IPS-18a (cell line): ENCODE measurements at regions not wholly inside any gene's neighbourhood (a gene's known extent, or its start where the extent isn't known, plus 50 kb on each side); places are given as distances from the start of the nearest gene placed in this dataset.

ENCODE experiments used
- H3K27ac ChIP-seq: one replicate; pipeline ENCODE4 v1.5.1; 2013; ENCODE audit warnings: low read length
- H3K27me3 ChIP-seq: one replicate; pipeline ENCODE4 v1.6.1; 2013; ENCODE audit warnings: mild to moderate bottlenecking, low read length; ENCODE audit not compliant: control insufficient read depth, insufficient read depth
- H3K36me3 ChIP-seq: one replicate; pipeline ENCODE4 v1.6.1; 2013; ENCODE audit warnings: low read depth, low read length; ENCODE audit not compliant: control insufficient read depth
- H3K4me1 ChIP-seq: one replicate; pipeline ENCODE4 v1.6.1; 2013; ENCODE audit warnings: low read depth, low read length; ENCODE audit not compliant: control insufficient read depth
- H3K4me3 ChIP-seq: one replicate; pipeline ENCODE4 v1.5.1; 2013; ENCODE audit warnings: low read length
- H3K9ac ChIP-seq: one replicate; pipeline ENCODE4 v1.6.1; 2013; ENCODE audit warnings: mild to moderate bottlenecking, low read length, moderate library complexity
- H3K9me3 ChIP-seq: one replicate; pipeline ENCODE4 v1.6.1; 2013; ENCODE audit warnings: low read depth, low read length; ENCODE audit not compliant: control insufficient read depth

DNA sequence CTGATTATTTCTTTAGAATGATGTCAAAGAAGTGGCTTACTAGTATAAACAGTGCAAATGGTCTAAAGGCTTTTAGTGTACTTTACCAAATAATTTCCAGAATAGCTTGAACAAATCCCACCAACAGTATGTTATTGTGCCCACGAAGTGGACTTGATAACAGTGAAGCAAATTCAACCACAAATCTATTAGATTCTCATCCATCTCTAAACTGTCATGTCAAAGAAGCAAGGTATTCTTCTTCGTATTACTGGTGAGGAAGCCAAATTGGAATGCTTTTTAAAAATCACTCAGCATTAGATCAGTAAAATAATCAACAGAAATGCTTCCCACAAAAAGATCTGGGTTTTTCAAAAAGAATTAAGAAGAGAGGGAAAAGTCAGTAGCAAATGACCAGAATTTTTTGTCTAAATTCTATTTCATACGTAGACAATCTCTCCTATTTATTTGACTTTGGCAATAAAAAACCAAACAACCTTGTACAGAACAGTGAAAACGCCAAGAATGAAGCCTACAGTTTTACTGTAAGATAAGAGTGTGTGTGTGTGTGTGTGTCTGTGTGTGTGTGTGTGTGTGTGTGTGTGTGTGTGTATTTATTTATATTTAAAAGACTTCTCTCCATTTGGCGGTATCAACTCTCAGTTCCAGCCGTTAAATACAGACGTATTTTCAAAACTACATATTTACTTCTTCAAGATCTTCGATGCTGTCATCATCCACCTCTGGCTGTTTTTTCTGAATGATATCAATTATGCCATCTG is 114.6 kb downstream of the CYB561 start:
- H3K36me3 ChIP-seq, result no peaks in the 10 kb centered on the region
- no peak overlapping the region for H3K9ac ChIP-seq
- no peak overlapping the region for H3K27ac ChIP-seq
- H3K4me1 ChIP-seq, result no peaks in the 10 kb centered on the region
- no peaks in the 10 kb centered on the region for H3K27me3 ChIP-seq
- no peak overlapping the region for H3K4me3 ChIP-seq
- no peaks in the 10 kb centered on the region for H3K9me3 ChIP-seq

DNA sequence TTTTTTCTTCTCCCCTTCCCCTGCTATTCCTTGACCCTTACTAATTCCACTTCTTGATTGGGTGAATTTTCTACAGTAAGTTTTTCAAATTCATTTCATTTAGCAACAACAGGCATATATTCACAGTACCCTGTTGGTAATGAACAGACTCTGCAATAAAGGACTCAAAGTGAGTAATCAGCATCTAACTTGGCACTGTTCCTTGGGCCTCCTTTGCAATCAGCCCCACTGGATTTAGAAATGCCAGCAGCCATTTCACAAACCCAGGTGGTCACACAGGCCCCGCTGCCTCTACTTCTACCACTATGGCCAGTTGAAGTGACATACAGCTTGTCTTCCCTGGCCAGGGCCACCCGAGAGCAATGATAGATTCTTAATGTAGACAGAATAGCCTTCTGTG is 113.8 kb downstream of the CYB561 start:
- H3K9ac ChIP-seq, result no peak overlapping the region
- H3K27ac ChIP-seq, result no peak overlapping the region
- H3K9me3 ChIP-seq, result no peaks in the 10 kb centered on the region
- H3K4me1 ChIP-seq, result no peaks in the 10 kb centered on the region
- no peak overlapping the region for H3K4me3 ChIP-seq
- H3K36me3 ChIP-seq, result no peaks in the 10 kb centered on the region
- no peaks in the 10 kb centered on the region for H3K27me3 ChIP-seq

DNA sequence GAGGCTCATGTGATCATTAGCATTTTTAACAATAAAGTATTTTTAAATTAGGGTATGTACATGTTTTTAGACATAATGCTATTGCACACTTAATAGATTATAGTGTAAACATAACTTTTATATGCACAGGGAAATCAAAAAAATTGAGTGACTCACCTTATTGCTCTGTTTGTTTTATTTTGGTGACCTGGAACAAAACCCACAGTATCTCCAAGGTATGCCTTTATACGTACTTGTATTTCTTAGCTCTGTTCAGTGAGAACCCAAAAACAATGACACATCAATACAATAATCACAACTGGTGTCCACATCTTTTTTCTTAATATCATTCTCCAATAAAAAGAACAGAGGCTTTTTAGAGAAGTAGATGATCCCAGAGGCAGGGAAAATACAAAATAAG is 112.2 kb downstream of the CYB561 start:
- no peaks in the 10 kb centered on the region for H3K4me1 ChIP-seq
- H3K9me3 ChIP-seq, result no peaks in the 10 kb centered on the region
- H3K4me3 ChIP-seq, result no peak overlapping the region
- no peaks in the 10 kb centered on the region for H3K36me3 ChIP-seq
- H3K27me3 ChIP-seq, result no peaks in the 10 kb centered on the region
- no peak overlapping the region for H3K9ac ChIP-seq
- no peak overlapping the region for H3K27ac ChIP-seq

- no peaks in the 10 kb centered on the region for H3K9me3 ChIP-seq
- H3K4me3 ChIP-seq, result no peak overlapping the region
- H3K27me3 ChIP-seq, result no peaks in the 10 kb centered on the region
- no peaks in the 10 kb centered on the region for H3K36me3 ChIP-seq
- H3K4me1 ChIP-seq, result no peaks in the 10 kb centered on the region
- no peak overlapping the region for H3K9ac ChIP-seq
- H3K27ac ChIP-seq, result no peak overlapping the region
These were observed 110.3 kb downstream of the CYB561 start for GRCh38 chr17:63335831-63336230.

DNA sequence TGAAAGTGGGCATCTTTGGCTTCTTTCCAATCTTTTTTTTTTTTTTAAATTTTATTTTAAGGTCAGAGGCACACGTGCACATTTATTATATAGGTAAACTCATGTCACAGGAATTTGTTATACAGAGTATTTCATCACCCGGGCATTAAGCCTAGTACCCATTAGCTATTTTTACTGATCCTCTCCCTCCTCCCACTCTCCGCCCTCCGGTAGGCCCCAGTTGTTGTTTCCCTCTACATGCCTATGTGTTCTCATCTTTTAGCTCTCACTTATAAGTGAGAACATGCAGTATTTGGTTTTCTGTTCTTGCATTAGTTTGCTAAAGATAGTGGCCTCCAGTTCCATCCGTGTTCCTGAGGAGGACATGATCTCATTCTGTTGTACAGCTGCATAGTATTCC is 108.5 kb downstream of the CYB561 start:
- Histone ChIP-seq H3K9me3 (no peaks in the 10 kb centered on the region), H3K9ac (no peak overlapping the region), H3K4me3 (no peak overlapping the region), H3K36me3 (no peaks in the 10 kb centered on the region), H3K27me3 (no peaks in the 10 kb centered on the region), H3K4me1 (no peaks in the 10 kb centered on the region), H3K27ac (no peak overlapping the region)

DNA sequence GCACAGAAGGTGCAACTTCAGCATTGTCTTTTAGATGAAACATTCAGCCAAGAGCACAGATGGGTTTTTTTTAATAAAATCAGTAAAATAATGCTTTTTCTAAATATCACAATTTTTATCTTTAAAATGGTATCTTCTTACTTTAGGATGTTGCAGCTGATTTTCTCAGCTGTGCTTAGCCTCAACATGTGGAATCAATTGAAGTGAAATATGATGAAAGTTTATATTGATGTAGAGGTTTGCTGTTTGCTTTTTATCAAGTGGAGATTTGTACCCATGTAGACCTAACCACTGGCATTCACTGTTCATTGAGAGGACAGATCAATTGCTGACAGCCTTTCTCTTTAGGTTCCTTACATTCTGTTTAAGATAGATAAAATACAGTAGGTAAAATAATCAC is 107.8 kb downstream of the CYB561 start:
- Histone ChIP-seq H3K9ac (no peak overlapping the region), H3K4me3 (no peak overlapping the region), H3K36me3 (no peaks in the 10 kb centered on the region), H3K27ac (no peak overlapping the region), H3K27me3 (no peaks in the 10 kb centered on the region), H3K4me1 (no peaks in the 10 kb centered on the region), H3K9me3 (no peaks in the 10 kb centered on the region)

GRCh38 chr17:63341276-63341675 is 104.8 kb downstream of the CYB561 start:
- no peaks in the 10 kb centered on the region for H3K27me3 ChIP-seq
- H3K9me3 ChIP-seq, result no peaks in the 10 kb centered on the region
- H3K9ac ChIP-seq, result no peak overlapping the region
- no peaks in the 10 kb centered on the region for H3K36me3 ChIP-seq
- no peak overlapping the region for H3K4me3 ChIP-seq
- no peaks in the 10 kb centered on the region for H3K4me1 ChIP-seq
- H3K27ac ChIP-seq, result no peak overlapping the region

- Histone ChIP-seq H3K9me3 (no peaks in the 10 kb centered on the region), H3K36me3 (no peaks in the 10 kb centered on the region), H3K27me3 (no peaks in the 10 kb centered on the region), H3K4me3 (no peak overlapping the region), H3K4me1 (no peaks in the 10 kb centered on the region), H3K9ac (no peak overlapping the region), H3K27ac (no peak overlapping the region)
These were observed 101.7 kb downstream of the CYB561 start for GRCh38 chr17:63344383-63344782.

GRCh38 chr17:63345611-63346010 is 100.5 kb downstream of the CYB561 start:
- no peak overlapping the region for H3K4me3 ChIP-seq
- no peaks in the 10 kb centered on the region for H3K9me3 ChIP-seq
- no peak overlapping the region for H3K27ac ChIP-seq
- H3K27me3 ChIP-seq, result no peaks in the 10 kb centered on the region
- H3K4me1 ChIP-seq, result no peaks in the 10 kb centered on the region
- H3K36me3 ChIP-seq, result no peaks in the 10 kb centered on the region
- no peak overlapping the region for H3K9ac ChIP-seq

DNA sequence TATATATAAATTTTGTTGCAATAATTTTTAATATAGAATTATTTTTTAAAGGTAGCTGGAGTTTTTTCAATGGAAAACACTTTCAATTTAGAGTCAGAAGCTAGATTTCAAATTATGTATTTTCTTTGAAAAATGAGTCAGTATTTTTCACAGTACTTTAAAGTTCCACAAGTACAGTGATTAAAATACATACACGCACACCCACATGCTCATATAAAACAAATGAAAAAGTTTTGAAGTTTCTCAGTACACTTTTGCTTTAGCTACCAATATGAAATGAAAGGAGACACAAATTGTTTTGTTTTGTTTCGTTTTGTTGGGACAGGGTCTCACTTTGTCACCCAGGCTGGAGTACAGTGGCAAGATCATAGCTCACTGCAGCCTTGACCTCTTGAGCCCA is 98.6 kb downstream of the CYB561 start:
- H3K4me1 ChIP-seq, result no peaks in the 10 kb centered on the region
- no peak overlapping the region for H3K9ac ChIP-seq
- no peaks in the 10 kb centered on the region for H3K36me3 ChIP-seq
- no peaks in the 10 kb centered on the region for H3K27me3 ChIP-seq
- H3K4me3 ChIP-seq, result no peak overlapping the region
- H3K9me3 ChIP-seq, result no peaks in the 10 kb centered on the region
- H3K27ac ChIP-seq, result no peak overlapping the region

- H3K27me3 ChIP-seq, result no peaks in the 10 kb centered on the region
- H3K36me3 ChIP-seq, result no peaks in the 10 kb centered on the region
- H3K4me3 ChIP-seq, result no peak overlapping the region
- no peaks in the 10 kb centered on the region for H3K9me3 ChIP-seq
- no peaks in the 10 kb centered on the region for H3K4me1 ChIP-seq
- no peak overlapping the region for H3K27ac ChIP-seq
- no peak overlapping the region for H3K9ac ChIP-seq
These were observed 96.6 kb downstream of the CYB561 start for GRCh38 chr17:63349478-63350000.

DNA sequence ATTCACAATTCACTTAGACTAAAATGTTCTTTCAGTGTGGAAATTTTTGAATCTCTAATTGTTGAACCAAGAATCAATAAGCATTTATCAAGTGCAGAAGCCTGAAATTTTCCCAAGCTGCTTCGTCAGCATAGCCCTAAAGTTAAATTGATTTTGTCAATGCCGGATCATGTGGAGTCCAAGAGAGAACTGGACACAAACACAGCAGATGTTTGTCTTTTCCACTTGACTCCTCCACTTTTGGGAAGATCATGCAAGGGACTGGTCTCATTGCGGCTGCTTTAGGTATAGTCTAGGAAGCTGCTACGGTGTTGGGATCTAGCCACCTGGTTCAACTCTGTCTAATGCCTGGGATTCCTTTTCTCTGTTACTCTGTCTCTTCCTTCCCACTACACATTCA is 95.7 kb downstream of the CYB561 start:
- H3K27me3 ChIP-seq, result no peaks in the 10 kb centered on the region
- no peaks in the 10 kb centered on the region for H3K4me1 ChIP-seq
- H3K9me3 ChIP-seq, result no peaks in the 10 kb centered on the region
- H3K36me3 ChIP-seq, result no peaks in the 10 kb centered on the region
- H3K27ac ChIP-seq, result no peak overlapping the region
- H3K9ac ChIP-seq, result no peak overlapping the region
- H3K4me3 ChIP-seq, result no peak overlapping the region
